ENCODE measurements at regions not wholly inside any gene's neighbourhood (a gene's known extent, or its start where the extent isn't known, plus 50 kb on each side); places are given as distances from the start of the nearest gene placed in this dataset.

- TF ChIP-seq, protein P1, sequence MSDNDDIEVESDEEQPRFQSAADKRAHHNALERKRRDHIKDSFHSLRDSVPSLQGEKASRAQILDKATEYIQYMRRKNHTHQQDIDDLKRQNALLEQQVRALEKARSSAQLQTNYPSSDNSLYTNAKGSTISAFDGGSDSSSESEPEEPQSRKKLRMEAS (IDR thresholded peaks at IDR 0.05) = no peak
- TF ChIP-seq EP300 (IDR thresholded peaks at IDR 0.05; ENCODE audit: borderline replicate concordance) = no peak
- TF ChIP-seq FOXM1 (IDR thresholded peaks at IDR 0.05; ENCODE audit: borderline replicate concordance, low read depth) = no peak
- no peak for TF ChIP-seq CEBPB (IDR thresholded peaks at IDR 0.05)
- TF ChIP-seq EGR1 (IDR thresholded peaks at IDR 0.05) = no peak
- no peak for TF ChIP-seq RAD21 (IDR thresholded peaks at IDR 0.05; ENCODE audit: low read depth)
- TF ChIP-seq ZBTB7A (IDR thresholded peaks at IDR 0.05; ENCODE audit: low read depth) = no peak
- TF ChIP-seq, protein P2, sequence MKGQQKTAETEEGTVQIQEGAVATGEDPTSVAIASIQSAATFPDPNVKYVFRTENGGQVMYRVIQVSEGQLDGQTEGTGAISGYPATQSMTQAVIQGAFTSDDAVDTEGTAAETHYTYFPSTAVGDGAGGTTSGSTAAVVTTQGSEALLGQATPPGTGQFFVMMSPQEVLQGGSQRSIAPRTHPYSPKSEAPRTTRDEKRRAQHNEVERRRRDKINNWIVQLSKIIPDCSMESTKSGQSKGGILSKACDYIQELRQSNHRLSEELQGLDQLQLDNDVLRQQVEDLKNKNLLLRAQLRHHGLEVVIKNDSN (IDR thresholded peaks at IDR 0.05) = no peak
- TF ChIP-seq CREB1 (IDR thresholded peaks at IDR 0.05; ENCODE audit: low read depth) = no peak
- TF ChIP-seq TEAD4 (IDR thresholded peaks at IDR 0.05) = no peak
These were observed 100.6 kb upstream of the FAM216B start for GRCh38 chr13:42680748-42681147.

DNA sequence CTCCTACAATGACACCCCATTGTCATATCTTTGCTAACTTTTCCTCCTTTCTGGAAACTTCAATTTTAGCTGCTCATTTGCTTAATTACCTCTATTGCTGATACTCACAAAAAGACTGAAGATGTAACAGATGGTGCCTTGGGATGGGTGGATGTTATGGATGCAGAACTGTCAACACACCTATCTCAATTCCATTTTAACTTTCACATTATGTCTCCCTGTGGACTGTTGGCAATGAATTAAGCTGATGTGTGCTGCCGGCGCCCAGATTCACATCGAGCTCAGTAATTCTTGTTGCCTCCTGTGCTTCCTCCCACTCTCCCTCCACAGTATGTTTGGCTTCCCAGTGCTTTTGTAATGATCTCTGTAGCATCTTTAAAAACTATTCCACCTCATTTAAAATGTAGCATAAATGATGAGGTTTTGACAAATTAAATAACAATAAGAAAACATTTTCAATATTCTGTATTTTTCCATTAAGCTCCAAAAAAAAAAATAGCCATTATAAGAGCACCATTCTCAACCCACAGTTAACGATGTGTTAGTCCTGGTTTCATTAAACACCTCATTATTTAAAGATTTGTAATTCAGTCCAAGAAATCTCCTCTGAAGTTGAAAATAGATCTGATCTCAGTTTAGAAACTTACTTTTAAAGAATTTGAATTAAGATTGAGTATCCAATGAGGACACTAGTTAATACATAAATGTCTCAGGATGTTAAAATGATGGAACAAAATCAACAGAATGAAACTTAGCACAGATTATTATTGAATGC, 99.9 kb upstream of the FAM216B start:
- TF ChIP-seq TAF1 (IDR thresholded peaks at IDR 0.05; ENCODE audit: low read depth) (no peak), CEBPB (IDR thresholded peaks at IDR 0.05) (no peak), REST (IDR thresholded peaks at IDR 0.05; ENCODE audit: low read depth) (no peak), TEAD4 (IDR thresholded peaks at IDR 0.05) (no peak), YY1 (IDR thresholded peaks at IDR 0.05; ENCODE audit: low read depth) (no peak), NFIC (IDR thresholded peaks at IDR 0.05) (no peak), EP300 (IDR thresholded peaks at IDR 0.05; ENCODE audit: borderline replicate concordance) (no peak), EGR1 (IDR thresholded peaks at IDR 0.05) (no peak), FOXM1 (IDR thresholded peaks at IDR 0.05; ENCODE audit: borderline replicate concordance, low read depth) (no peak), TCF12 (IDR thresholded peaks at IDR 0.05; ENCODE audit: low read depth) (no peak), ZBTB7A (IDR thresholded peaks at IDR 0.05; ENCODE audit: low read depth) (no peak), CREB1 (IDR thresholded peaks at IDR 0.05; ENCODE audit: low read depth) (no peak), RAD21 (IDR thresholded peaks at IDR 0.05; ENCODE audit: low read depth) (no peak)
- TF ChIP-seq, protein P2 (IDR thresholded peaks at IDR 0.05) = no peak
- TF ChIP-seq, protein P1 (IDR thresholded peaks at IDR 0.05) = no peak

- TF ChIP-seq EP300 (IDR thresholded peaks at IDR 0.05; ENCODE audit: borderline replicate concordance) = no peak
- TF ChIP-seq NFIC (IDR thresholded peaks at IDR 0.05) = no peak
- TF ChIP-seq, protein P2 (IDR thresholded peaks at IDR 0.05) = no peak
- TF ChIP-seq, protein P1 (IDR thresholded peaks at IDR 0.05) = no peak
- TF ChIP-seq YY1 (IDR thresholded peaks at IDR 0.05; ENCODE audit: low read depth) = no peak
- TF ChIP-seq TCF12 (IDR thresholded peaks at IDR 0.05; ENCODE audit: low read depth) = no peak
- TF ChIP-seq FOXM1 (IDR thresholded peaks at IDR 0.05; ENCODE audit: borderline replicate concordance, low read depth) = no peak
- no peak for TF ChIP-seq ZBTB7A (IDR thresholded peaks at IDR 0.05; ENCODE audit: low read depth)
- no peak for TF ChIP-seq TEAD4 (IDR thresholded peaks at IDR 0.05)
- TF ChIP-seq REST (IDR thresholded peaks at IDR 0.05; ENCODE audit: low read depth) = no peak
- no peak for TF ChIP-seq RAD21 (IDR thresholded peaks at IDR 0.05; ENCODE audit: low read depth)
- TF ChIP-seq CREB1 (IDR thresholded peaks at IDR 0.05; ENCODE audit: low read depth) = no peak
- no peak for TF ChIP-seq EGR1 (IDR thresholded peaks at IDR 0.05)
- TF ChIP-seq TAF1 (IDR thresholded peaks at IDR 0.05; ENCODE audit: low read depth) = no peak
These were observed 97.2 kb upstream of the FAM216B start for GRCh38 chr13:42684226-42684625.

- TF ChIP-seq TAF1 (IDR thresholded peaks at IDR 0.05; ENCODE audit: low read depth) (no peak), YY1 (IDR thresholded peaks at IDR 0.05; ENCODE audit: low read depth) (no peak), TEAD4 (IDR thresholded peaks at IDR 0.05) (no peak), FOXM1 (IDR thresholded peaks at IDR 0.05; ENCODE audit: borderline replicate concordance, low read depth) (no peak), RAD21 (IDR thresholded peaks at IDR 0.05; ENCODE audit: low read depth) (no peak), TCF12 (IDR thresholded peaks at IDR 0.05; ENCODE audit: low read depth) (no peak), EGR1 (IDR thresholded peaks at IDR 0.05) (no peak), CREB1 (IDR thresholded peaks at IDR 0.05; ENCODE audit: low read depth) (no peak), NFIC (IDR thresholded peaks at IDR 0.05) (no peak), CEBPB (IDR thresholded peaks at IDR 0.05) (no peak), REST (IDR thresholded peaks at IDR 0.05; ENCODE audit: low read depth) (no peak)
- TF ChIP-seq, protein P1 (IDR thresholded peaks at IDR 0.05) = no peak
These were observed 95.6 kb upstream of the FAM216B start for GRCh38 chr13:42685751-42686150.

Measured in Ishikawa (cell line).